ENCODE measurements at regions not wholly inside any gene's neighbourhood (a gene's known extent, or its start where the extent isn't known, plus 50 kb on each side); places are given as distances from the start of the nearest gene placed in this dataset.
"Not testable (repeated sequence)": the region's sequence is repeated elsewhere in the genome, so short reads cannot be mapped to it uniquely, and the experiment has no call there.

DNA sequence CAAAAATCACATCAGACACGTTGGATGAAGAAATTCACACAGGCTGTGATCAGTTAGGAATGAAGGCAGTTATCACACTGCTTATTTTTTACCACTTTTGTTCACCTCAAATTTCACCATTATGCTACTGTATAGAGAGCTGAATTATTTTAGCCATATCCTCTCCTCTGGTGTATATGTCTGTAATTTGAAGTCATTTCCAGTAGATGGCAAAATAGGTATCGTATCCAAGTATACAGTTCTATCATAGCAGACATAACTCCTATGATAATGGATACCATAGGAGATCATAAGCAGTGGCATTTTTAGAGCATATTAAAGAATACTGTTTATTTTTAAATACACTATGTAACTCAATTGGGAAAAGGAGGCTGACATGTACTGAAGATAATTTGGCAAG lies 909.7 kb downstream of the DNAJB9 start:
- ATAC-seq: peak; percentile 86
- BruUV-seq (replicated peaks): no TSS peak

GRCh38 chr7:109490607-109491006 lies 920.9 kb downstream of the DNAJB9 start:
- H3K79me2 ChIP-seq (ENCODE audit: low read length); H3K4me3 ChIP-seq (ENCODE audit: low read length); H3K9me2 ChIP-seq (replicated peaks; ENCODE audit: low read length); H4K20me1 ChIP-seq (ENCODE audit: low read length); ATAC-seq; H3K27ac ChIP-seq (ENCODE audit: low read length); H3F3A ChIP-seq (ENCODE audit: low read length, unreplicated experiment); H3K9ac ChIP-seq (ENCODE audit: low read length); H3K4me1 ChIP-seq (ENCODE audit: insufficient read depth, low read length); H3K27me3 ChIP-seq (ENCODE audit: low read length); H3K36me3 ChIP-seq (ENCODE audit: low read depth, low read length); intact Hi-C loops (cut with micrococcal nuclease); BruUV-seq (replicated peaks); POLR2A ChIA-PET (ENCODE audit: unreplicated experiment); H3K4me2 ChIP-seq (ENCODE audit: low read length); H3K9me3 ChIP-seq (ENCODE audit: low read length); H2AFZ ChIP-seq (ENCODE audit: low read length); DNase-seq; CTCF ChIA-PET: not testable (repeated sequence)

More for the DNA sequence above, 909.7 kb downstream of the DNAJB9 start:
- Histone ChIP-seq H2AFZ (ENCODE audit: low read length) (no peak overlapping the region), H3K27ac (ENCODE audit: low read length) (no peak overlapping the region), H3K9me2 (replicated peaks; ENCODE audit: low read length) (no peaks in the 10 kb centered on the region), H3K9ac (ENCODE audit: low read length) (no peak overlapping the region), H3F3A (ENCODE audit: low read length, unreplicated experiment) (no peaks in the 10 kb centered on the region), H3K4me3 (ENCODE audit: low read length) (no peak overlapping the region), H3K4me1 (ENCODE audit: insufficient read depth, low read length) (no peaks in the 10 kb centered on the region), H3K36me3 (ENCODE audit: low read depth, low read length) (no peaks in the 10 kb centered on the region), H3K4me2 (ENCODE audit: low read length) (no peak overlapping the region), H3K79me2 (ENCODE audit: low read length) (no peaks in the 10 kb centered on the region), H3K9me3 (ENCODE audit: low read length) (no peaks in the 10 kb centered on the region; the same call in 1 of the 2 replicates), H4K20me1 (ENCODE audit: low read length) (no peaks in the 10 kb centered on the region), H3K27me3 (ENCODE audit: low read length) (no peaks in the 10 kb centered on the region)
- ChIA-PET CTCF (no interaction called here), POLR2A (ENCODE audit: unreplicated experiment) (no interaction called here)
- TF ChIP-seq, protein P1, sequence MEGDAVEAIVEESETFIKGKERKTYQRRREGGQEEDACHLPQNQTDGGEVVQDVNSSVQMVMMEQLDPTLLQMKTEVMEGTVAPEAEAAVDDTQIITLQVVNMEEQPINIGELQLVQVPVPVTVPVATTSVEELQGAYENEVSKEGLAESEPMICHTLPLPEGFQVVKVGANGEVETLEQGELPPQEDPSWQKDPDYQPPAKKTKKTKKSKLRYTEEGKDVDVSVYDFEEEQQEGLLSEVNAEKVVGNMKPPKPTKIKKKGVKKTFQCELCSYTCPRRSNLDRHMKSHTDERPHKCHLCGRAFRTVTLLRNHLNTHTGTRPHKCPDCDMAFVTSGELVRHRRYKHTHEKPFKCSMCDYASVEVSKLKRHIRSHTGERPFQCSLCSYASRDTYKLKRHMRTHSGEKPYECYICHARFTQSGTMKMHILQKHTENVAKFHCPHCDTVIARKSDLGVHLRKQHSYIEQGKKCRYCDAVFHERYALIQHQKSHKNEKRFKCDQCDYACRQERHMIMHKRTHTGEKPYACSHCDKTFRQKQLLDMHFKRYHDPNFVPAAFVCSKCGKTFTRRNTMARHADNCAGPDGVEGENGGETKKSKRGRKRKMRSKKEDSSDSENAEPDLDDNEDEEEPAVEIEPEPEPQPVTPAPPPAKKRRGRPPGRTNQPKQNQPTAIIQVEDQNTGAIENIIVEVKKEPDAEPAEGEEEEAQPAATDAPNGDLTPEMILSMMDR (conservative IDR thresholded peaks at IDR 0.05; ENCODE audit: low read depth, low read length): peak; percentile 29; the same call in 1 of the 2 replicates
- TF ChIP-seq EZH2 (IDR thresholded peaks at IDR 0.05; ENCODE audit: low read length, unreplicated experiment) (no peak), EZH2phosphoT487 (IDR thresholded peaks at IDR 0.05; ENCODE audit: borderline replicate concordance, low read length) (no peak)
- peak; percentile 11 for DNase-seq
- intact Hi-C loops (cut with micrococcal nuclease): loop anchor here (2.0 kb wide), 1 partner anchor 363 kb away; no protein-coding TSS in a partner anchor

DNA sequence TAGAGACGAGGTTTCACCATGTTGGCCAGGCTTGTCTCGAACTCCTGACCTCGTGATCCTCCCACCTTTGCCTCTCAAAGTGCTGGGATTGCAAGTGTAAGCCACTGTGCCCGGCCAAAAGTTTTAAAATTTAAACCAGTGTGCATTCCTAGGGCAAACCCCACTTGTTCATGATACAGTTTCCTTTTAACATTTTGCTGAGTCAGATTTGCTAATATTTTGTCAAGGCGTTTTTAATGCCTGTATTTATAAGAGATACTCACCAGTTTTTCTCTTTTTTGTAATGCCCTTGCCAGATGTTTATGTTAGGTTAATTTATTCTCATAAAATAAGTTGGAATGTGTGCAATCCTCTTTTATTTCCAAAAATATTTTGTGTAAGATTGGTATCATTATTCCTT lies 927.4 kb downstream of the DNAJB9 start:
- Histone ChIP-seq H3K9me2 (replicated peaks; ENCODE audit: low read length) (0 out of 2 replicates have a peak, but pooled peaks cover 3% of the 10 kb centered on the region), H2AFZ (ENCODE audit: low read length) (no peak overlapping the region), H3K9ac (ENCODE audit: low read length) (no peak overlapping the region), H3F3A (ENCODE audit: low read length, unreplicated experiment) (no peaks in the 10 kb centered on the region), H3K4me1 (ENCODE audit: insufficient read depth, low read length) (no peaks in the 10 kb centered on the region), H4K20me1 (ENCODE audit: low read length) (no peaks in the 10 kb centered on the region), H3K4me3 (ENCODE audit: low read length) (no peak overlapping the region), H3K9me3 (ENCODE audit: low read length) (no peaks in the 10 kb centered on the region), H3K36me3 (ENCODE audit: low read depth, low read length) (no peaks in the 10 kb centered on the region), H3K79me2 (ENCODE audit: low read length) (no peaks in the 10 kb centered on the region), H3K27ac (ENCODE audit: low read length) (no peak overlapping the region), H3K4me2 (ENCODE audit: low read length) (no peak overlapping the region), H3K27me3 (ENCODE audit: low read length) (no peaks in the 10 kb centered on the region)
- DNase-seq (no peak), ATAC-seq (no peak)
- intact Hi-C loops (cut with micrococcal nuclease): no loop called here
- CTCF ChIA-PET: no interaction called here
- no peak for TF ChIP-seq EZH2phosphoT487 (IDR thresholded peaks at IDR 0.05; ENCODE audit: borderline replicate concordance, low read length)
- no TSS peak for BruUV-seq (replicated peaks)
- POLR2A ChIA-PET (ENCODE audit: unreplicated experiment): no interaction called here

DNA sequence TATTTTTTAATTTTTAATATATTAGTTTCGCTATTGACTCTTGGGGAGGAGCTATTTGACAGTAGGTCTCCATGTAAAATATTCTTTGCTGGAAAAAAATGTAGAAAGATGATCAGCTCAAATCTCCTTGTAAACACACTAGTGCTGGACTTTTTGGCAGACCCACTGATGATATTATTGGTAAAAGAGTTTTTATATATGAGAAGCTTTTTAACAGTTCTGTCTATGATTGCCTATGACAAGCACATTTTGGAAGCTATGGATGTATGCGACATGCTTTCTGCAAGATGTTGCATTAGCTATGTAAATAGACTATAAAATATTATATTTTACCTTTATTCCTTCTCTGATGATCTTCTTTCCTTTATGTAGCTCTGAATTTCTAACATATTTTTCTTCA lies 928.5 kb downstream of the DNAJB9 start:
- H3F3A ChIP-seq (ENCODE audit: low read length, unreplicated experiment): no peaks in the 10 kb centered on the region
- H3K9ac ChIP-seq (ENCODE audit: low read length): no peak overlapping the region
- 0 out of 2 replicates have a peak, but pooled peaks cover 3% of the 10 kb centered on the region for H3K9me2 ChIP-seq (replicated peaks; ENCODE audit: low read length)
- H3K4me3 ChIP-seq (ENCODE audit: low read length): no peak overlapping the region
- DNase-seq (no peak), ATAC-seq (no peak)
- no peaks in the 10 kb centered on the region for H3K4me1 ChIP-seq (ENCODE audit: insufficient read depth, low read length)
- no peaks in the 10 kb centered on the region for H3K27me3 ChIP-seq (ENCODE audit: low read length)
- BruUV-seq (replicated peaks): no TSS peak
- ChIA-PET CTCF (no interaction called here), POLR2A (ENCODE audit: unreplicated experiment) (no interaction called here)
- intact Hi-C loops (cut with micrococcal nuclease): no loop called here
- H2AFZ ChIP-seq (ENCODE audit: low read length): no peak overlapping the region
- no peak overlapping the region for H3K27ac ChIP-seq (ENCODE audit: low read length)
- no peaks in the 10 kb centered on the region for H4K20me1 ChIP-seq (ENCODE audit: low read length)
- no peak overlapping the region for H3K4me2 ChIP-seq (ENCODE audit: low read length)
- H3K79me2 ChIP-seq (ENCODE audit: low read length): no peaks in the 10 kb centered on the region
- TF ChIP-seq EZH2 (IDR thresholded peaks at IDR 0.05; ENCODE audit: low read length, unreplicated experiment) (no peak), EZH2phosphoT487 (IDR thresholded peaks at IDR 0.05; ENCODE audit: borderline replicate concordance, low read length) (no peak)
- TF ChIP-seq, protein P1 (conservative IDR thresholded peaks at IDR 0.05; ENCODE audit: low read depth, low read length): no peak
- H3K36me3 ChIP-seq (ENCODE audit: low read depth, low read length): no peaks in the 10 kb centered on the region
- no peaks in the 10 kb centered on the region for H3K9me3 ChIP-seq (ENCODE audit: low read length)

Data from PC-3 (cell line).